GM19395 (cell line): ENCODE measurements at regions not wholly inside any gene's neighbourhood (a gene's known extent, or its start where the extent isn't known, plus 50 kb on each side); places are given as distances from the start of the nearest gene placed in this dataset.
"Not testable (repeated sequence)": the region's sequence is repeated elsewhere in the genome, so short reads cannot be mapped to it uniquely, and the experiment has no call there.

Experiments used
- ATAC-seq: cut with Tn5 transposase; IDR thresholded peaks from one replicate; pipeline ENCODE4 v1.9.1; 2021; ENCODE audit warnings: mild to moderate bottlenecking, moderate library complexity; ENCODE audit not compliant: unreplicated experiment

DNA sequence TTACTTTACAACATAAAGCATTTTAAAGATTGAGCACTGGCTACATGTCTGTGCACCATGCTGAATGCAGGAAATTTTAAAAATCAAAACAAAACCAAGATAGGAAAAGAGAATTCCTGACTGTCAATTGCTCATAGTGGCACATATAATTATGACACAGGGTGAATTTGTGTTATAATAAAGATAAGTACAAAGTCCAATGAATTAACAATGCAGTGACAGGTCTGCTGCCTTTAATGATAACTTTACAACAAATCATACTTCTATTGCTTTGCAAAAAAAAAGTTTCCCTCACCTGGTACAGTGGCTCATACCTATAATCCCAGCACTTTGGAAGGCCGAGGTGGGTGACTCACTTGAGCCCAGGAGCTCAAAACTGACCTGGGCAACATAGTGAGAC lies 93.8 kb upstream of the OSBPL8 start:
- ATAC-seq, result no peak

DNA sequence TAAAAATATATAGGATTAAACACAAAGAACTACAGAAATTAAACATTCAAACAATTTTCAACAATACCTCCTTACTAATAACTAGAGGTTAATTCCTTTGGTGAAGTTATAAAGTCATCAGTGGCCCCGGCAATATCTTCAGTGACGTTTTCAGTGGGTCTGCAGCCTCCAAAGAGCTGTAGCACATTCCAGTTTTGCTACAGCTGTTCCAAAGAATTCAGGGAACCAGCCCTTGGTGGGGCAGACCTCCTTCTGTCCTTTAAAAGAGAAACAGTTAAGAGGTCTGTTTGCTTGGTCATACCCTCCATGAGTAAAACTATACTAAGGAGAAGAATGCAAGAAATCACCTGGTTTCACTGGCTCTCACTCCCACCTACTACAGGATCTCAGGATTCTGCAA lies 99.2 kb upstream of the ZDHHC17 start:
- no peak for ATAC-seq

DNA sequence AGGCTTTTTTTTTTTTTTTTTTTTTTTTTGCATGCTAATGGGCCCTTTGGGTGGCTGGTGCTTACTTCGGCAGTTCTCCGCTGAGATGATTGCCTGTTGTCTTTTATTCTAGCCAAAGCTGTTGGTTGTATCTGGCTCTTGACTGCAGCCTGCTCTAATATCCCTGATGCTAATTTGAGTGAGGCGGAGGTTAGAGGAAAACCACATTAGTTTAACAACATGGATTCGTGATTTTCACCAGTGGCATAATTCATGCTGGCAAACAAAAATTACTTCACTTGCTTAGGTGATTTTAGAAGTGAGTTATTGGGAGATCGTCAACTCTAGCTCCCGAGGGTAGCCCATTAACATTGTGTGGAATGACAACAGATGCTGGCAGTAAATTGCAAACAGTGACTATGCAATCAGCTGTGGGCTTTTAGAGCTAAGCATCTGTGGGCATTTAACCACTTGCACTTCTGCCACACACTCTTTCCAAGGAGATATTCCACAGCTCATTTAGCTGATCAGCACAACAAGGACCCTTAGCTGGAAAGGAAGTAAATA lies 97.6 kb upstream of the ZDHHC17 start:
- ATAC-seq, result no peak

DNA sequence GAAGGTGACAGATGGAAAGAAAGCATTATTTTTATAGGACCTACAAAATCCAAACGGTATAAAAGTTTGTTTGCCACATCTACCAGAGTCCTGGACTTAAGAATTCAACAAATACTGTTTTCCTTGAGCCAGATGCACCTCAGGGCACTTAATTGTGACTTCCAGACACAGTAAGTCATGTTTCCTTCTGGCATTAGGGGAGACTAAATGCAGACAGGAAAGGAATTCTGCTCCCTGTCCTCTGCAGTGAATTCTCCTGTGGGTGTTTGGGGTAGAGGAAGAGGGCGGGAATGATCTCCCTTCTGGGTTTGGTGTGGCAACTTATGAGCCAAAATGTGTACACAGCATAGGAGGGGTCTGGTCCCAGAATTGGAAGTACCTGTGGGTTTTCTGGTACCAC lies 93.9 kb upstream of the ZDHHC17 start:
- ATAC-seq, result no peak

DNA sequence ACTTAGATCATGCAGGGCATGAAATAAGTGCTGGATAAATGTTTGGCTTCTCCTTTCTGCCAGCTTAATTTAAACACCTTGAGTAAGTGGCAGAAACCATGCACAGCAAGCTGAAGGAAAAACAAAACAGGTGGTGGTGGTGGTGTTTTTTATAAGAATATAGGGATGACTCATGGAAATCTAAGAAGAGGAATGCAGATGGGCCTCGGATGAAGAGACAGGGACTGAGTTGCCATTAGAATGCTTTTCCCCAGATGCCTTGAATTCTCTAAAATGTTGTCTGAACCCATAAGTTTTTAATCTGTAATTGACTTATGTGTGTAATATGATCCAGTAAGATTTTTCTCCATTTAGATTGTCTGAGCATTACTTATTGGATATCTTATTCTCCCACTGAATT lies 93.1 kb upstream of the ZDHHC17 start:
- ATAC-seq, result no peak

DNA sequence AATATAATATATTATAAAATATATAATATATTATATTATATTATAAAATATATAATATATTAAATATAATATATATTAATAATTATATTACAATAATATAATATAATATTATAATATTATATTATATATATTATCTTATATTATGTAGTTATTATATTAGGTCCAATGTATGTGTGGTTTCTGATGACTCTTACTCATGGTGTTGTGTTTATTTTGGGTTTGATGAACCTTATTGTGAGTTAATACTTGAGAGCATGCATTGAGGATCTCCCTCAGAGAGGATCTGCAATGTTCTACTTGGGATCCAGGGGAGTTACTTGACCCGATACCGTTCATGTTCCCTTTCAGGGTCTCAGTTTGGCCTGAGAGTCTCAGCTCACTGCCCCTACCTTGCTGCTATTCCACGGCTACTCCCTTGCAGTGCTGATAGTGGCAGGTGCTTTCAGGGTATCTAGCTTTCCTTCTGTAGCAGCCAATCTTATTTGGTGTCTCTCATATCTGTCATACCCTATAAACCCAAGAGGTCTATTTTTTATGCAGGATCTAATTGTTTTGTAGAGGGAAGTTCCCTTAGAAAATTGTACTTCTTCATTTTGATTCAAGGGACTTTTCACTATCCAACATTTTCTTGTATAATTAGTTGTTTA lies 89.1 kb upstream of the ZDHHC17 start:
- ATAC-seq, result no peak

DNA sequence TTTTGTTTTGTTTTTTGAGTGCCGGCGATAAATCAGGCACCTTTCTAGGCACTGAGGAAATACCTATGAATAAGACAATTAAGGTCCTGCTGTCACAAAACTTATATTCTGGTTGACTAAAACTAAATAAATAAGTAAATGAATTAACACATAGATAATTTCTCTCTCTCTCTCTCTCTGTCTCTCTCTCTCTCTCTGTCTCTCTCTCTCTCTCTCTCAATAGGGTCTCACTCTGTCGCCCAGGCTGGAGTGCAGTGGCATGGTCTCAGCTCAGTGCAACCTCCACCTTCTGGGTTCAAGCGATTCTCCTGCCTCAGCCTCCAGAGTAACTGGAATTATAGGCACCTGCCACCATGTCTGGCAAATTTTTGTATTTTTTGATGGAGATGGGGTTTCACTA lies 87.7 kb upstream of the ZDHHC17 start:
- ATAC-seq, result not testable (repeated sequence)

DNA sequence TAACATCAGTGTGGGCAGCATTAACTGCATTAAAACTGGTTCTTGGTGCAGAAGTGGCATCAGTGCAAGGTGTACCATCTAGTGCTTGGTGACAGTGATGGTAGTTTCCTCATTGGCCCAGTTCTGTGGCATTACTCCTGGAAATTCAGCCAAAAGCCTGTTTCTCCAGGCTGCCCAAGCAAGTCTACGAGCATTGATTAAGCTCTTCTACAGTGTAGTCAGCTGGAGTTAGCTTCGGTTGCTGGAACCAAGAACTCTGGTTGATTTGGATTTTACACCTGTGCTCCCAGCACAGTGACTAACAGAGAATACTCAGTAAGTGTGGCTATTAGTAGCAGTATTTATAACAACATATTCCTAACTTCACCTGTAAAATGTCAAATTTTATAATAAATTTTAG lies 84.9 kb upstream of the ZDHHC17 start:
- ATAC-seq, result no peak

DNA sequence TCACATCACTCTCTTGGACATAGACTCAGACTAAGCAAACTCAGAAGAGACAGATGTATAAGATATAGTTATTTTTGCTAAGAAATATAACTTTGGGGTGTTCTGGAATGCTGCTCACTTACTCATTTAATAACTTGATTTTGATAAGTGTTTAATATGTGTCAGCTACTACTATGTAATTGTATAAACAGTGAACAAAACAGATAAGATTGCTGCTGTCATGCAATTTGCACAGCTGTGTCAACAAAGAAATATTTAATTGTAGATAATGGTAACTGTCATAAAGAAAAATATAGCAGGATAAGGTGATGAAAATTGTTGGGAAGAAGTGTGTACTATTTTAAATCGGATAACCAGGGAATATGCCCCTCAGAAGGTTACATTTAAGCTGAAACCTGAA lies 84.1 kb upstream of the ZDHHC17 start:
- no peak for ATAC-seq

DNA sequence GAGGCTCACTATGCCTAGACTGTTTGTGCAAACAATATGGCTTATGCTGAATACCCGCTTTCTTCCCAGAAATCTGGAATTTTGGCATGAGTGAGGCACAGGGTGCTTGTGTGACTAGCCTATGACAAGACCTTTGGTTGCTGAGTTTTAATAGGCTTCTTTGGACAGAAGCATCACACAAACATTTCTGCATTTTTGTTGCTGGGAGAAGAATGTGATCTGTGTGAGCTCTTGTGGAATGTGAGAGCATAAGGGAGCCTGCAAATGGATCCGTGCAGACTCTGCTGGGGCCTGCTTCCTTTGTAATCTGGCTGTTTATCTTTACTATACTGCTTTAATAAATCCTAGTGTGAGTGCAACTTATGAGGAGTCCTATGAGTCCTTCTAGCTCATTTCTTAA lies 83.0 kb upstream of the ZDHHC17 start:
- ATAC-seq, result no peak

DNA sequence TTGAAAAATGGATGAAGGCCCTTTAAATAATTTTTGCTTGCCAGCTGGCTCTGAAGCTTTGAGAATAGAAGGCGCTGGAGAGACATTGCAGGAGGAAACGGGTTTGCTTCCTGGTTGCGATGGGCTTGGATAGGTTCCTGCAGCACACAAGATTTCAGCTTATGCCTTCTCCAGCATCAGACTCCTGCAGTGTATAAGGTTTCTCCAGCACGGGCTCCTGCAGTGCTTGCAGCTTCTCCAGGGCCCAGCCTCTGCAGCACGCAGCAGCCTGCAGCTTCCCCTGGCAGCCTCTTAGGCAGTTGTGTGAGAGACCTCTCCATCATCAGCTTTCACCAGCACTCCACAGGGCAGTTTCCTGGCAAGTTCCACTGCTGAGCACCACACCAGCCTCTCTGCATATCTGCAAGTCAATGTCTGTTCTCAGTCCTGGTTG lies 78.7 kb upstream of the ZDHHC17 start:
- ATAC-seq, result no peak

DNA sequence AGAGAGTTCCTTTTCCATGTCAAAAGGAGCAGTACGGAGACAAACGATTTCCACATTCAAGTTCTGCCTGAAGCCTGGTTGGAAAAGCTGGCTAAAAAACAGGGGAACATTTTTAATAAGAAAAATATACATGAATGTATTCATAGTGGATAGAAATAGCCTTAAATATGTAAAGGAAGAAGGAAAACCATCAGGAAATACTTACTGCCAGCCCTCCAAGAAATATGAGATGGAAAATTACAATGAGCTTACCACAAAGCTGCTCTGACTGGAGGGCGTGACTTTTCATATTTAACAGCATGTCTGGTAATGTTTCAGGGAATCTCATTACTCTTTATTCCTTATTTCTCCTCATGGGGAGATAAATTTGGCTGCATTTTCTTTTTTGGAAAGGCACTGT lies 75.9 kb upstream of the ZDHHC17 start:
- no peak for ATAC-seq

DNA sequence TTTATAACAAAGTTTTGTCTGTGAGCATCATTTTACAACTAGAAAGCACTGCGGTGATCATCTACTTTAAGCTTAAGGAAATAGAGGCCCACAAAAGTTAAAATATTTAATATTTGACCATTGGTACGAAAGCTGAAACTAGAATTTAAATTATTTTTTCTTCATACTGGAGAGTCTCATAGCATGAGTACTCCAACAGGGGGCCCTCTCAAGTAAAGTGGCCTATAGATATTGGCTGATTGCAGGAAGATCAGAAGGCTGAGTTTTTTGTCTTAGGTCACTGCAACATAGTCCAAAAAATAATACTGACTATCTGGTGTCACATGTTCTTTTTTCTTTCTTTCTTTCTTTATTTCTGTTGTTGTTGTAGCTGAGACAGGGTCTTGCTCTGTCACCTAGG lies 75.3 kb upstream of the ZDHHC17 start:
- ATAC-seq, result no peak

DNA sequence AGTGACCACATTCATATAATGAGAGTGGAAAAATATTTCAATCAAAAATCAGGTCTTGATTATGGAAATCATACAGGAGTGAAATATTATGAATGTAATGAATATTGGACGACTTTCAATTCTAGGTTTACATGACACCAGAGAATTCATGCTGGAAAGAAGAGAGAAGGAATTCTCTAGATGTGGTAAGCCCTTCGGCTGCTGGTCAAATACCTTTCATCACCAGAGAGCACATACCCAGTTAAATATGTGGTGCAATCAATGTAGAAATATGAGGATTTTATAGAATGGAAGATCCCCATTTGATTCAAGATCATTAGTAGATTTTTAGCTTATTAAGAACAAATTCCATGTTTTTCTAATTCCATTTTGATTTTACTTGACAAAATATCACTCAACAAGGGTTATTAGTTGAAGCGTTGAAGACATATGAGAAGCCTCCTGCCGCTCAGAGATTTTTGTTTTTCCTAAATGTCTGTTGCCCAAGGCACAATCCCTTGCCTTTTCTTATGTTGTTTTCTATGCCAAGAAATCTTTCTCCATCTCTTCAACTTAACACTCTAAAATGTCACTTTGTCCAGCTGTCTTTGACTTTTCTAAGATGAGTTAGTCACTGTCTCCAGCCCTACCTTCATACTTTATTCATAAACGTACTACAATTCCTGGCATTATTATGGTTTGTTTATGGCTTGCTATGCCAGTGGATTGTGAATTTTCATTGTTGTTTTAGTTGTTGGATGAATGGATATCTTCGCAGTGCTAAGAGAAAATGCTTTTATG lies 72.8 kb upstream of the ZDHHC17 start:
- ATAC-seq, result no peak

DNA sequence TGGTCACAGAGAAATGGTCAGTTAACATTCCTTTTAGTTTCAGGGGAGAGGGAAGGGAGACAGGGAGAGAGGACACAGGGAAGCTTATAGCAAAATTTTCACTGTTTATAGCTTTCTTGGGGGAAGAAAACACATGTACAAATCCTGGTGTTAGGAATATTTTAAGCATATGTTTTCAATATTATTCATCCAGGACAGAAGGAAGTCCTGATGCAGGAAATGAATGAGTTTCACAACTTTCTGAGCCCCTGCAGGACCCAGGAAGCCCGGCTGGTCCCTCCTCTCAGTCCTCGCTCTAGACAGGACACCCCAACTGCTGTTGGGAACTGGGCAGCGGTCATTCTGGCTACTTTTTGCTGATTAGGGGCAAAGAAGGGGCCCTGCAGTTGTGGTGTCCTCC lies 71.1 kb upstream of the ZDHHC17 start:
- ATAC-seq, result no peak

DNA sequence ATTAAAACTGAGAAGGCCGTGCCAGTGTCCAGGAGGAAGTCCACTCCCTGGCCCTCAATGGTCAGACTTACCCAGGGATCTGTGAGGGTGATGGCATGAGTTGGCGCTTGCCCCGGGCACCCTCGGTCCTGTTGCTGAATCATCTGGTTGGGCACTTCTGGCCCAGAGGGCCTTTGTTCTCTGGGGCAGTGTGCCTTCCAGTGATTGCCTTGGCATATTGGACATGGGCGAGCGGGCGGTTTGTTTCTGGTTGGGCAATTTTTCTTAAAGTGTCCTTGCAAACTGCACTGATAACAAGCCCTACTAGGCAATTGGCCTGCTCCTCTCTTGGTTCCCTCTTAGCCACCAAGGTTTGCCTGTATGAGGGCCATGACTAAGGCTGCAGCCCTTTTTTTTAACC lies 69.5 kb upstream of the ZDHHC17 start:
- ATAC-seq, result no peak

DNA sequence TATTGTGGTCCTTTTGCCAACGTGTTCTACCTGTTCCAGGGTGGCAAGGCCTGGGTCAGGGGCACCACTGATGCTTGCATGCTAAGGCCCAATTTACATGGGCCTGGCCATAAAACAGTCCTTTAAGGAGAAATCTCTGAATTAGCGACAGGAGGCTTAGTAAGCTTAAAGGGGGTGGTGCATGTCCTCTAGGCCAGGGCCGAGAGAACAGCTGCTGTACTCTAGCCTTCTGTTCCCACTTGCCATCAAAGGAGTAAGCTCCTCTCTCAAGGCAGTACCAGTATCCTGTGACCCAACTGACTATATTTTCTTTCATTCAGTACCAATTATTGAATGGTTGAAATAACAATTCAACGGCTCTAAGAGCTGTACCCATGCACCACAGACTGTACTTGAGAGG lies 67.7 kb upstream of the ZDHHC17 start:
- ATAC-seq, result no peak

DNA sequence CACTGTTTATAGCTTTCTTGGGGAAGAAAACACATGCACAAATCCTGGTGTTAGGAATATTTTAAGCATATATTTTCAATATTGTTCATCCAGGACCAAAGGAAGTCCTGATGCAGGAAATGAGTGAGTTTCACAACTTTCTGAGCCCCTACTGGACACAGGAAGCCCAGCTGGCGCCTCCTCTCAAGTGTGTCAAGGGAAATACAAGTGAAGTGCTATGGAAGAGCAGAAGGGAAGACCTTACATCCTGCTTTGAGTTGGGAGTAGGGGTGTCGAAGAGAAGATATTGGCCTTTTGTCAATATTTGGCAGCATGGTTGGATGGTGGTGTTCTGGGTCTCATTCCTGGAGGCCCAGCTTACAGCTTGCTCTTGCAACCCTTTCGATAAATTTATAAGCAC lies 66.1 kb upstream of the ZDHHC17 start:
- no peak for ATAC-seq

DNA sequence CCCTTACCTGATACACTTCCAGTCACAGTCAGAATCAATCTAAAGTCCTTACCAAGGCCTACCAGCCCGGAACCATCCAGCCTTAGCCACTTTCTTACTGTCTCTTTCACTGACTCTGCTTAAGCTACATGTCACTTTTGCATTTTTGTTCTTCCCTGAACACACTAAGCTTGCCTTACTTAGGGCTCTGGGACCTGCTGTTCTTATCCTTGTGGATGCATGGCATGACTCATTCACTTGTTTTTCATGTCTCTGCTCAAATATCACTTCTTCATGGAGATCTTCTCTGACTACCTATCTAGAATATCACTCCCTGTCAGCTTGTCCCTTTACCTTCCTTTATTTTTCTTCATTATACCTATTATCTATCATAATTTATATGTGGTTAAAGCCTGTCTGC lies 65.6 kb upstream of the ZDHHC17 start:
- ATAC-seq, result no peak

DNA sequence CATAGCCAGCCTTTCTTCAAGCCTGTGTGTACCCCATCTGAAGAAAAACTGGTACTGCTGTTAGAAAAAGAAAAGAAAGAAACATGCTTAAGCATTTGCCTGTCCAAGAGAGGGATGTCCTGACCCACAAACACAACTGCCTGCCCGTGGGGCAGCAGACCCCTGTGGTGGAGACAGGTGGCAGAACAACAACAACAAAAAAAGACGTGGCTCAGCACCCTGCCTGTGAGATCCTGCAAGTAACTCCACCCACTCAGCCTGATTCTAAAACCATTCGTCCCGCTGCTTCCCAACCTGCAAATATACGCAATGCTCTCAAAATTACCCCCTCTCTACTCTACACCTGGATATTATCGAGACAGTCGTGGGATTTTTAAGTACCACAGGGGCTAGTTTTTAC lies 64.9 kb upstream of the ZDHHC17 start:
- ATAC-seq, result no peak

DNA sequence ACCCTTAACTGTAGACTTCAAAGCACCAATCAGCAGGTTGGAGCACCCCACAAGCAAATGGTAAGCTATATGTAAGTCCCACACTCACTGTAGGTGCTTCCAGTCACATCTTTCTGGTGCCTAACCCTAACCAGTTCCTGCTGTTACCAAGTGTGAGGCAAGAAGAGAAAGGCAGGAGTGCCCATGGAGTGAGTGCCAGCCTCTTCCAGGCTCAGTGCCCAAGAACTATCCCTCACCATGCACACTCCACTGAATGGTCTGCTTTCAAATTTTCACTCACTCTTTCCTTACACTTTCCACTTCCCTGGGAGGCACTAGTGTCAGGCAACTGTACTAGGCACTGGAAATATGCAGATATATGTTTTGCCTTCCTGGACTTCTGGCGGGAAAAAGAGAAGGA lies 62.2 kb upstream of the ZDHHC17 start:
- no peak for ATAC-seq

DNA sequence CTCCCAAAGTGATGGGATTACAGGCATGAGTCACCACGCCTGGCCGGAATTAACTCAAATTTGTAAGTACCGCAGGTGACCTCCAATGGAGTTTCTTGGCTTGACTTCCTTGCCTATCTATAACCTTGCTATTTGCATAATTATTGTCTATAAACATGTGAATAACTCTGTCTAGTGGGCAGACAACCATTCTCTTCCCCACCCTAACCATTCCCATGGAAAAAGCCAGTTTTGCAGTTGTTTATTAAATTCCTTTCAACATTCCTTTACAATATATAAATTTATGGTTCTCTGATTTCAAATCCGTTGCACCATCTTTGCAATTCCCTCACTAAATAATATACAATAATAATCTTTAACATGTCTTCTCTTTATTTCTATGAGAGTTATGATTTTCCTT lies 61.0 kb upstream of the ZDHHC17 start:
- no peak for ATAC-seq

DNA sequence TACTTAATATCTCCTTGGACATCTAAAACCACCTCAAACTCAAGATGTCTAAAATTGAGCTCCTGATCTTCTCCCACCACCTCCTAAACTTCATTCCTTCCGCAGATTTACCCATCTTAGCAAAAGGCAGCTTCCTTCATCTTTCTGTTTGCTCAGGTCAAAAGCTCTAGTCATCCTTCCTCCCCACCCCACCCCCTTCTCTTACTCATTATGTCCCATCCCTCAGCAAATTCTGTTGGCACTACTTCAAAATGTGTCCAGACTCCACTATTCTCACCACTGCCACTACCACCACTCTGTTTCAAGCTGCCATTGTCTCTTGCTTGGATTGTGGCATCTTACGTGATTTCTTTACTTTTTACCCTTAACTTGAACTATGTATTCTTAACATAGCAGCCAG lies 59.2 kb upstream of the ZDHHC17 start:
- no peak for ATAC-seq
